Suppressor macrophage treated with lipopolysaccharide for 1 hour (primary cell): ENCODE measurements at regions not wholly inside any gene's neighbourhood (a gene's known extent, or its start where the extent isn't known, plus 50 kb on each side); places are given as distances from the start of the nearest gene placed in this dataset.

Source experiments
- DNase-seq, 3 donors: peaks; one replicate each; pipeline ENCODE4 v3.0.0-alpha.2; 2020 to 2022

DNA sequence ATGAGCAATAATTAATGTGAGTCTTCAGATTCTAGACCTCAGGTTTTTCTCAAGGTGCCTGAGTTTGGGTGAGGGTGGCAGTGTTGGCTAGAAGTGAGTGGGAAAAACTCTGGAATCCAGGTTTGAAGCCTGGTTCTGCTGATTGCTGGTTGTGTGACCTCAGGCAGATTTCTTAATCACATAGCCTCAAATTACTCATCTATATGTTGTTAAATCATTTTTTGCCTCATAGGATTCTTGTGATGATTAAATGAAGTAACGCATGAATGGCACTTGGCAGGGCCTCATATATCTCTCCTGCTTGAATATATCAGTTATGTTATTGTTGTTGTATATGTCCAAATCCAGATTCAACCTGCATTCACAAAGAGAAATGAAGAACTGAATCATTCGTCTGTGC is 60.5 kb downstream of the NR2F2 start:
- no peak for DNase-seq

- DNase-seq: no peak
These were observed 62.1 kb downstream of the NR2F2 start for GRCh38 chr15:96392380-96393208.

DNA sequence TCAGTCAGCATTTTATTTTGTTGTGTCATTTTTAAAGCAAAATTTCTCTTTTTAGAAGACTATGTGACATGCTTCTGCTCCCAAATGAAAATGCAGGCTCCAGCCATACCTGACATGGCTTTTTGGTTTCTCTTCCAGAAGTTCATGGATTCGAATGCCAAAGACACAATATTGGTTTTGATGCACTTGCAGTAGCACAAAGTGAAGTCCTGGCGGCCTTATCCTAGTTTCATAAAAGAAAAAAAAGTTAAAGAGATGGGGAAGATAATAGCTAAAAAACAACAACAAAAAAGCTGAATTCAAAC is 62.7 kb downstream of the NR2F2 start:
- DNase-seq: no peak

GRCh38 chr15:96395687-96396086 is 65.2 kb downstream of the NR2F2 start:
- DNase-seq: no peak

DNA sequence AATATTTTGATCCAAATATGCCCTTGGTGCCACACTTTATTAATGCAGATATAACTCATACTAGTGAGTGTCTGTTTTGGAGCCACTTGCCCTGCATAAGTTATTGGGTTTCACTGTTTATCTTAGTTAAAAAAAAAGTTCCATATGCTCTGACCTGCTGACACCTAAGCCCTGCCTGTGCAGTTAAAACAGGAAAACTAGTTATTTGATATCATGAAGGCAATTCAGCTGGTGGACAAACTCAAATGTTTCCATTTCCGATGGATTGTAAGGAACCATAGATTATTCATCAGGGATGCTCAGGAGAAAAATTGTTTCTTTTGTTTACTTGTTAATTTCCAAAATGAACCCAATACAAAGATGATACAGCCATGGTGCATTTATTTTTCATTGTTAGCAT is 68.3 kb downstream of the NR2F2 start:
- DNase-seq: no peak

- no peak for DNase-seq
These were observed 71.9 kb downstream of the NR2F2 start for GRCh38 chr15:96402403-96402802.

DNA sequence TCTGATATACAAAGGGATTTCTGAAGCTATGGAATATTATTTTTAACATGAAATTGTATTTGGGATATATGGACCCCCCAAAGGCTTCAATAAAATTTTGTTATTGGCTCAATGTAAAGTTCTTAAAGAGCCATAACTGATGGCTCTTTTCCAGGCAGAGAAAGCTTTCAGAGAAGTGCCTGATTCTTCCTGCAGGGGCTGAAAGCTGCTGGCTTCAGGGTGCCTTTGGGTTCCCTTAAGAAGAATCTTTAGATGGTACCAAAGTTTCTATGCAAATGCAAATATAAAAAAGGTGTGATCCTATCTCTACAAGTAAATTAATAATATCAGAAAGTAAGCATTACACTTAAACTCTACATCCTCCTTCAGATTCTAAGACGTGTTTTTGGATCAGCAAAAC is 72.6 kb downstream of the NR2F2 start:
- no peak for DNase-seq

DNA sequence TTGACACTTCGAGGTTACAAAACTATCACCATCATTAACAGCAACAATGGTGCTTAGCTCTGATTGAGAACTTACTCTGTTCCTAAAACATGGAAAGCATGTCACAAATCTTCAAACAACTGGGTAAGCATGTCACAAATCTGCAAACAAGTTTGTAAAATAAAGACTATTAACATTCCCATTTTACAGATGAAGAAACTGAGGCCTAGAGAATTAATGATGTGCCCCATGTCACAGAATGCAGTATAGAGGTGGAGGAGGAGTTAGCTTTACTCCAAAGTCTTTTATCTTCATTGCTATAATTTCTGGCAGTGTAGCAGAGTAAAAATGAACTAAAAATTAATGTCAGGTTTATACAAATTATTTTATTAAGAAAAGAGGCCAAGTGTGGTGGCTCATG is 73.4 kb downstream of the NR2F2 start:
- DNase-seq: no peak

DNA sequence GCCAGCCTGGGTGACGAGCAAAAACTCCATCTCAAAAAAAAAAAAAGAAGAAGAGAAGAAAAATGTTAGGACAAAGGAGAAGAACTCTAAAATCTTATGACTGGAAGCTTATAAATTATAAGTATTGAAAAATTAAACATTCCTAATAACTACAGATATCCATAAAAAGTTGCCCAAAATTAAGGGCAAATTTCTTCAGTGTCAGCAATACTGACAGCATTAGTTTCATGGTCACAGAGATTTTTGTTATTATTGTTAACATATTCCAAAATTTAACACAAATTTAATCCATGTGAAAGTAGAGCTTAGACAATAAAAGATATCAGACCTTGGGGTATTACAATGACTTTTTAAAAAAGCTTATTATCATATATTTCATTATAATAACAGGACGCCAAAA is 74.1 kb downstream of the NR2F2 start:
- no peak for DNase-seq

DNA sequence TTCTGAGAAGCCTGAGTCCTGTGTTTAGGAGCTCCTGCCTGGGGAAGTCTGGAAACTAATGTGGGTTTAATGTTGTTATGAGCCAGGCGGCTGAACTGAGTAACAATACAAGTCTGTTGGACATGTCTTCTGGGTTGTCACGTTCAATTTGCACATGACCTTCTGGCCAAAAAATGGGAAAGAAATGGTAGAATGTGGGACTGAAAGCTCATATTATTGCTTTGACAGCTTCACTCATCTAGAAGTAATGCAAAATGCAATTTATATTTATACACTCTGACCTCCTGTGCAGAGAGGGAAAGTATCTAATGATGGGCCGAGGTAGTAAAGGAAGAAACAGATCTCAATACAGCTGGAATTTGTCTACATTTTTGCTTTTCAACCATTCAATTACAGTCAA is 75.8 kb downstream of the NR2F2 start:
- DNase-seq: no peak

- DNase-seq: no peak
These were observed 76.2 kb downstream of the NR2F2 start for GRCh38 chr15:96406701-96407100.

DNA sequence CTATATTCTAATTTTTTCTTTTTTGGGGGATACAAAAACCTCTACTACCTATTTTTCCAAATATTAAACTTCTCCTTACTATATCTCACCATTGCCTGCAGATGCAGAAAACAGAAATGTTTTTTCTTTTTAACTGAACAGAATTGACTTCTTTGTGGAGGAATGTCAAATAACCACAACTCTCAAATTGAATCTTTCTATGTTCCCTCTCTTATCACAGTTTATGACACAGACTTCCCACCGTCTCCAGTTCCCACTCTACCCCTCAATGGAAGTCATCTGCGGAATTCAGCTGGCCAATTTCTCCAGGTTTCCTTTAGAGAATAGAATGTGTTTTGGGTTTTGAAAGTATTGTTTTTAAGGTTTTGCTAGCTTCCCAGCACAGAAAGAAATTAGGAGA is 77.0 kb downstream of the NR2F2 start:
- DNase-seq: no peak

DNA sequence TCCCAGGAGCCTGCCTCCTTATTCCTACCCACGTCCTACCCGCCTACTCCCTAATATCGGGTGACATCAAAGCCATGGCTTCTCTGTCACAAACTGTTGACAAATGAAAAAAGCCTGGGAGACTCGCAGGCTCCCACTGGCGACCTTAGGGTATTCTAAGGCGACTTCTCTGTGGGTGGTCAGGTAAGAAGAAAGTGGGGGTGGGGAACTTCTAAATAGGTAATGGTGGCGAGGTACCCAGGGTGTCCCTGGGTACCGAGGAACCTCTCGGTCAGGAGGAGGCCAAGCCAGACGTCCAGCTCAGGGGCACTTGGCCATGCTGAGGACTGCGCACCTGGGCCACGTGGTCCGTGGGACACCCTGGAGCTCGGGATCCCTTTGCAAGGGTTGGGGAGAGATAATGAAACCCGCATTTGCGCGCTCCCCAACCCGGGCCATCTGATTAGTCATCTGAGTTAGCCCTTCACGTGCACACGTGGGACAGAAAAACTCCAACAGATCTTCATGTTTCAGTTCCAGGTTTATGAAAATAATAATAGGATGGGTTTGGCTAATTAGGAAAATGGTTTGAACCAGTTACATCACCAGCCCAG is 78.2 kb downstream of the NR2F2 start:
- no peak for DNase-seq

DNA sequence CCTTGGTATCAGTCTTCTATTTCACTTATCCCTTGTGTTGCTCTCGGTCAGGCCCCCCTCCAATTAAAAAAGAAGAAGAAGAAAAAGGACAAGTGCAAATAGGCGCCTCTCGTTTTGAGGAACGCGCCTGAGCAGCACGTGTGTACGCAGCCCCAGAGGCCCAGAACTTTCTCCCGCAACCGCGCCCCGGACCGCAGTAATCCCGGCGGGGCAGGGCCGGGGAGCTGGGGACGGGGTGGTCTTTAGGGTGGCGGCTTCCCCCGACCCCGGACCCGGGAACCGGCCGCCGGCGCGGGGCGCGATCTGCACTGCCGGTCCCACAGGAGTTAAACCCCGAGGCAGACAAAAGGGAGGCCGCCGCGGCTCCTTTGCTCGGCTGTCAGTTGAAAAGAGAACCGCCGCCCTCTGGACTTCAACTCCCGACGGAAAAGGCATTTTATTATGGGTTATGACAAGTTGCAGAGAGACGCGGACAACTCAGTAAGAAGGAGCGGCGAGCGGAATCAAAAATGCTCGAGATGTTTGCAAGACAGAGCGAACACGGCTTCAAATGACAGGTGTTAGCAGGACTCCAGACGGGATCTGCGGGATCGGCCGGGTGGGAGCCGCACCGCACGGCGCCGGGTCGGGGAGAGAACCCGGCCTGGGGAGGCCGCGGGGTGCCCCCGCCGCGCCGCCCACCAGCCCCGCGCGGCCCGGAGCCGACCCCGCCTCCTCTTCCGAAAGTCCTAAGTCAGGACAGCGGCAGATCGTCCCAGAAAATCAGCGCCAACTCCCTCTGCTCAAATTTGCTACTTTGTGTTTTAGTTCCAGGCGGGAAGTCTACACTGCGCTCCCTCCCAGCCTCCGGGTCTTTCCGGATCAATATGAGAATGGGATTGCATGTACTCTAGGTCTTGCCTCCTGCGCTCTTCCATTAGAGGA is 79.0 kb downstream of the NR2F2 start:
- DNase-seq: no peak

- no peak for DNase-seq
These were observed 79.9 kb downstream of the NR2F2 start for GRCh38 chr15:96410175-96411055.

DNA sequence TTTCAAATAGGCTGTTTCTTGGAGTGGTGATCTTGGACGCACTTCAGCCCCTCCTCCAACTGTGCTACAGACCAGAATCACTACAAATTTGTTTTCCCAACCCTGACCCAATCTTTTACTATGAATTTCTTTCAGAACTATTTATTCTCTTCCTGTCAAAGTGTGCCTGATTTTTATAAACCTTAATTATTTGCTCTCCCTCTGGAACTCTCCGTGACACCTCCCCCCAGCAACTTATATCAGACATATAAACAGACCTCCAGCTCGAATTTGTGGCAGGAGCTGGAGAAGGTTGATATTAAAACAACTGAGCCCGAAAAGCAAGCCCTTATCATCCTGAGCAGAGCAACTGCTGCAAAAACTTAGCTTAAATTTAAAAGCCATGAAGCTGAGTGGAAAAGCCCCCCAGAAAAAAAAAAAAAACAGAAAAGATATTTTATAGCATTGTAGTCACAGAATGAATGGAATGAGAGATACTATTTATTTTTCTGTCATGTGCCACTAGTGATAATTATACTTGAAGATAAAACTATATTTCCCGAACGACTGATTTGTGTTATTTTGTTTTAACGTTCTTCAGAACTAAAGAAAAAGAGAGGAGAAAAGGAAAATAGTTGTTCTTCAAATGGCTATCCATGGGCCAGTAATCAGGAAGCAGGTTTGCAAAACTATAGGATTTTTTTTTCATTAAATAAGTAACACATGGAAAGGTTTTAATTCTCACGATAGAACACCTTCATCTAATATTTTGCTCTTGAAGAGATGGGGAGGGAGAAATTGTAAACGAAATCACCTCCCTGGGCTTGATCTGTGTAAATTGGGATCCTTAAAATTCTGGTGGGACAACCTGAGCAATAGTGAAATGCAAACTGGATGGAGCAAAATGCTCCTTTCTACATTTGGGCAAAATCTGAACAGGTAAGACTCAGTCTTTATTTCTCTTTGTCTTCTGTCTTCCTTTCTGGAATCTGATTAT is 80.8 kb downstream of the NR2F2 start:
- DNase-seq: no peak

DNA sequence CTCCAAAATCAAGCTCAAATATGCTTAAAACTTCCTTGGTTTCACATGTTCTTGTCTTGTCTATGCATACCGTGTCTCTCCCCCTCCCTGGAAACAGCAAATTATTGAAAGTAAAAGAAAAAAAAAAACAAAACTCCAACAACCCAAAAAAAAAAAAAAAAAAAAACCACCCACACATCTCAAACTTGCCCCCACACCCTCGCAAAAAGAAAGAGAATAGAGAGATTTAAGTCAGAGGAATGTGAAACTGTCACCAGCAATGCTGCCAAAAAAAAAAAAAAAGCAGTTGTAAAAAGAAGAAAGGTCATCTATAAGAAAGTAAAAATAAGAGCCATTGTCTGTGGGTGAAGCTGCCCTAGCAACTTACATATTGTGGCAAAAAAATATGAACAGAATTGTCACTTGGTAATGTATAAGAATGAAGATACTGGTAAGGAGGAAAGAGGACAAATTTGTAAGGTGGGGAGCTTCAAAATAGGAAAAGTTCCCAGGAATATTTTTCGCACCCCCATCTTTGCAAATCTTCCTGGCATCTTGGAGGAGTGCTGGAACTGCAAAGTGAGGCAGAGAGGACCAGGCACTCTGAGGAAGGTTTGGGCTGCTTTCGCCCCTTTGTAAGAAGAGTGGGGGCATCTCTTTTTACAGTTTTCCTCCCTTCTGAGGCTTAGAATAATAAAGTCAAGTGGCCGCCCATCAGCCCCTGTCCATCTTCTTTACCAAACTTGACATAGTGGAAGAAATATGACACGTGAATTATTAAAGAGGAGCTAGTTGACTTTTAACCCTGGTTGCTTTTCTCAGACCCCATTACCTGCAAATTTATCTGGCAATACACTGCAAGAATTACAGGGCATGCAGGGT is 81.8 kb downstream of the NR2F2 start:
- no peak for DNase-seq

DNA sequence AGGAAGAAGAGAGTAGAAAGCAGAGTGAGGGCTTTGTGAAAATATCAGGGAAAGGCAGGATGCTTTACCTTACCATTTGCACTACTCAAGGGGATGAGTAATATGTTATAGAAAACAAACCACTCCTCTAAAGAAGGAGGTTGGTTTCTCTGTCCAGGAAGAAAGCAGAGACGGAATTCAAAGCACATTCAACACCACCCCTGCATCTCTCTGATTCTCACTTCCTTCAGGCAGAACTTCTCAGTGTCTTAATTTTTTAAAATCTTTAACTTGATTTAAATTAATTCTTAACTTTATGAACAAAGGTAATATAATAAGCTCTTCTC is 82.4 kb downstream of the NR2F2 start:
- no peak for DNase-seq

DNA sequence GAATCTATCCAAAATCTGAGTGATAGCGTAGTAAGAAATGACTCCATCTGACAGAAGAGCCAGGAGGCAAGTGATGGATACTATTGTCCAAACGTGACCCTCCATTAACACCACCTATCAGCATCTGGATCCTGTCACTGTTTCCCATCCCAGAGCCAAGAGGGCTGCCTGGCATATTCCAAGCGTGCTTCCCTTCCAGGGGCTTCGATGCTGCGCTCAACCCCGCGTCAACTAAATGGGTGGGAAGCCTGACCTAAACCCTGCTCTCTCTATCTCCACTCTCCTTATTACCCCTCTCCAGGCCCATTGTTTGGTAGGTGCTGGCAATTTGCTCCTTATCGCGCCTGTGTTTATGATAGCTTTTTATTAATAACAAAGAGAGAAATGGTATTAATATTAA is 83.2 kb downstream of the NR2F2 start:
- DNase-seq: no peak

DNA sequence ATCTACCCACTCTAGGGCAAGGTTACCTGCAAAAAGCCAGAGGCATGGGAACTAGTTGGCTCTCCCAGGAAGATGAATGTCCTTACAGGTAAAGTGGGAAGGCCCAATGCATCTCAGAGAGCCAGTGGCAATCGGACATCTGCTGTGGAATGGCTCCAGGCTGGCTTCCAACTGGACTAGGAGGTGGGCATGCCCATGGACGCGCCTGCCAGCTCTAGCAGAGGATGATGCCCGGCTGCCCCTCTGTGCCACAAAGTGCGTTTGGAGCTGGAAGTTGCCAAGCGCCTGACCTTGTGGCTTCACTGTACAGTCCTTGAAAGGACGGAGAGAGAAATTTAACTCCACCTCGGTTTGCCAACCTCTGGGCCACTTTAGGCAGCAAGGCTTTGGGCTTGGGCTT is 84.4 kb downstream of the NR2F2 start:
- DNase-seq: no peak
